Left hindlimb (tissue), 1 donor: ENCODE measurements at regions not wholly inside any gene's neighbourhood (a gene's known extent, or its start where the extent isn't known, plus 50 kb on each side); places are given as distances from the start of the nearest gene placed in this dataset.
A peak's percentile ranks its signal among the peaks of the same experiment; 100 is the strongest.
"Not testable (repeated sequence)": the region's sequence is repeated elsewhere in the genome, so short reads cannot be mapped to it uniquely, and the experiment has no call there.

Experiments used
- DNase-seq: peaks from one replicate; pipeline ENCODE4 v3.0.0-alpha.2; 2018

- peak; percentile 52 for DNase-seq
Measured at GRCh38 chr3:177610686-177611633, 413.7 kb upstream of the TBL1XR1 start.

- no peak for DNase-seq
Measured at GRCh38 chr3:177611752-177612334, 414.6 kb upstream of the TBL1XR1 start.

GRCh38 chr3:177613901-177614300, 416.6 kb upstream of the TBL1XR1 start:
- no peak for DNase-seq

GRCh38 chr3:177615015-177615414, 417.7 kb upstream of the TBL1XR1 start:
- DNase-seq: peak; percentile 79

GRCh38 chr3:177618873-177619733, 421.8 kb upstream of the TBL1XR1 start:
- DNase-seq: no peak

- DNase-seq: no peak
Measured at GRCh38 chr3:177620073-177620472, 422.8 kb upstream of the TBL1XR1 start.

GRCh38 chr3:177622520-177622919, 425.2 kb upstream of the TBL1XR1 start:
- DNase-seq: no peak

GRCh38 chr3:177622982-177623617, 425.8 kb upstream of the TBL1XR1 start:
- DNase-seq: no peak

GRCh38 chr3:177624528-177625495, 427.5 kb upstream of the TBL1XR1 start:
- DNase-seq: no peak

- DNase-seq: no peak
Measured at GRCh38 chr3:177626045-177626444, 428.8 kb upstream of the TBL1XR1 start.

- not testable (repeated sequence) for DNase-seq
Measured at GRCh38 chr3:177628095-177628719, 430.9 kb upstream of the TBL1XR1 start.

GRCh38 chr3:177629276-177629675, 432.0 kb upstream of the TBL1XR1 start:
- DNase-seq: no peak

- DNase-seq: no peak
Measured at GRCh38 chr3:177633671-177634207, 436.5 kb upstream of the TBL1XR1 start.

- not testable (repeated sequence) for DNase-seq
Measured at GRCh38 chr3:177635601-177636106, 438.4 kb upstream of the TBL1XR1 start.

GRCh38 chr3:177640319-177640965, 443.2 kb upstream of the TBL1XR1 start:
- DNase-seq: no peak

GRCh38 chr3:177641206-177641605, 443.9 kb upstream of the TBL1XR1 start:
- DNase-seq: no peak

- DNase-seq: no peak
Measured at GRCh38 chr3:177642042-177642803, 444.9 kb upstream of the TBL1XR1 start.

- no peak for DNase-seq
Measured at GRCh38 chr3:177642804-177643125, 445.5 kb upstream of the TBL1XR1 start.

- no peak for DNase-seq
Measured at GRCh38 chr3:177646749-177647148, 449.5 kb upstream of the TBL1XR1 start.
